ENCODE measurements at regions not wholly inside any gene's neighbourhood (a gene's known extent, or its start where the extent isn't known, plus 50 kb on each side); places are given as distances from the start of the nearest gene placed in this dataset.

DNA sequence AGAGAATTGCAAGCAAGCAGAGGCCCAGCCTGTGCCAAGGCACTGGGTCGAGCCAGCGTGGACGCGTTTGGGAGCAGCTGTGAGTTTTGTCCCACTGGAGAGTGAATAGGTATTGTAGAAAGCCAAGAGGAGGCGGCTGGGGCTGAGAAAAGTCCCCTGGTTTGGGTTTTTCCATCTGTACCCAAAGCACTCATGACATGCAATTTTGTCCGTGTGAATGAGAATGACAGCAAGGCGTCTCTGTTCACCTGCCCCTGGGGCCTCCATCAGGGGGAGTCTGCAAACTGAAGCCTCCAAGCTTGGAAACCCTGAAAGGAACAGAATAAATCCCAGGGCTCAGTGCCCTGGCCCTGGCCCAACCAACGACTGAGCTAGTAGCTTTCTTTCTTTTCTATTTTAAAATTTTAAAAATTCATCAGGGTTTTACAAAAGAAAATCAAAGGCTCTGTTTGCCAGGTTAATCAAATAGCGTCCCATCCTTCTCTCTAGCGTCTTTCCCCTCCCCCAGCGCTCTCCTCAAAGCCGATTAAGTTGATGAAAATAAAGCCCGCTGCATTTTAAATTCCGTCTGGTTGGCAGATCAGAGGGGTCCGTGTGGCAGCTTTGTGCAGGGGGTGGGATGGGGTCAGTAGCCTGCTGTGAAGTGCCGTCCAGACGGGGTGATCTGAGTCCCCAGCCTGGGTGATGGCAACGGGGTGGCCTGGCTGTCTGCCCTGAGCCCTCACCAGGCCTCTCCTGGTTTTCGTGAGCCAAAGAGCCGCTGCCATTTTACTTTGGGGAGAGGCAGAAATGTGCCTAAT is 171.0 kb downstream of the KATNIP start:
- no peak for DNase-seq

DNA sequence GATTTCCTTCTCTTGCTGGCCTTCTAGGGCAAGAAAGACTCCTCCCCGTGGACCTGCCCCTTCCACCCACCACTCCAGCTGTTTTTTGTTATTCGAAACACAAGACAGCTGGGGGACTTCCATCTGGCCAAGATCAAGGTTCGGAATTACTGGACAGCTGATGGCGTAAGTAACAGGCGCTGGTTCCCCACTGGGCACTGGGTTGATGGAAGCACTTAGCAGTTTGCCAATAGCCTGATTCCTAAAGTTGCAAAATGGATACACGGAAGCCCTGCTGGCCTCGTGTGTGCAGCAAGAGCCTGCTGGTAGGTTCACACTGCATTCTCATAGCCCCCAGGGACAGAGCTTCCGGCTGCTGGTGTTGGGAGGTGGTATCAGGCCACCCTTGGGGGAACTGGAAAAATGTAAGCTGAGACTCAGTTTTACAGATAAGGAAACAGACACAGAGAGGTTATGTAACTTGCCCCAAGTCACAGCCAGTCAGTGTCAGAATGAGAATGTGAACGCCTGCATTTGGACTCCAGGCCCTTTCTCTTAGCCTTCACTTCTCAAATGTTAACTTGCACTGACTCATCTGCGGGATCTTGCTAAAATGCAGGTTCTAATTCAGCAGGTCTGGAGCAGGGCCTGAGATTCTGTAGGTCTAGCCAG is 171.7 kb downstream of the KATNIP start:
- DNase-seq = peak; percentile 70

DNA sequence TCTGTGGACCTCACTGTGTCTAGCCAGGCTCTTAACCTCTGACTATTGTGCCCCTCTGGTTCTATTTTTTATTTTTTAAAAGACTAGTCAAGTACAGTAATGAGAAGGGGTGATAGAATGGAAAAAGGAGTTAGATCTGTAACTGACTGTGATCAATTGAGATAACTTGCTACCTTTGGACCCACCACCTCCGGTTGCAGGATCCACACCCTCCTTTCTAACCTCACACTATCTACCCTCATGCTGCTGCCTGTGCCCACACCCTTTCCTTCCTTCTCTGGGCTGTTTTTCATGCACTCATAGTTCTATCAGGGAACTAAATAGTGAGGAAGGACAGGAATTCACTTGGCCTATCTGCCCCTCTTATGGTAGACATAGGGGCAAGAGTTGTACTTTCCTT is 172.3 kb downstream of the KATNIP start:
- DNase-seq = no peak

DNA sequence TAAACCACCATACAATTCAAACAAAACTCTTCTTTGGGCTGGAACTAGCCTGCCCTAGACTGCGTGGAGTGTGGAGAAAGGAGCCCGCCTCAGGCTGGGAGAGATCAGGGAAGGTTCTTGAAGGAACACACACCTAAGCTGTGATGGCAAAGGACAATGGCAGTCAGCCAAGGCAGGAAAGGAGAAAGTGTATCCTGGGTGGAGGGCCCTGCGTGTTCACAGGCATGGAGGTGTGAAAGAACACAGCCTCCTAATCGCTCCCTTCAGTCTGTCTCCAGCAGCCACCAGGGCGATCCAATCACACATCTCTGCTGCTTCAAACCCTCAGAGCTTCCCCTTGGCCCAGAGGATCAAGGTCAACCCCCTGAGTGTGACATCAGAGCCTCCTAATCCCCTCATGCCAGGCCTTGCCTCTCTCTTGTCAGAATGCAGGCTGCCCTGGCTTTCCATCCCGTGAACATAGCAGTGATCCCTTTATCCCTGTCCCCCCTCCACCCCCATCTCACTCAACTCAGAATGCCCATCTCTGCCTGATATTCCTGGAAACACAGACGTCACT is 173.0 kb downstream of the KATNIP start:
- no peak for DNase-seq

DNA sequence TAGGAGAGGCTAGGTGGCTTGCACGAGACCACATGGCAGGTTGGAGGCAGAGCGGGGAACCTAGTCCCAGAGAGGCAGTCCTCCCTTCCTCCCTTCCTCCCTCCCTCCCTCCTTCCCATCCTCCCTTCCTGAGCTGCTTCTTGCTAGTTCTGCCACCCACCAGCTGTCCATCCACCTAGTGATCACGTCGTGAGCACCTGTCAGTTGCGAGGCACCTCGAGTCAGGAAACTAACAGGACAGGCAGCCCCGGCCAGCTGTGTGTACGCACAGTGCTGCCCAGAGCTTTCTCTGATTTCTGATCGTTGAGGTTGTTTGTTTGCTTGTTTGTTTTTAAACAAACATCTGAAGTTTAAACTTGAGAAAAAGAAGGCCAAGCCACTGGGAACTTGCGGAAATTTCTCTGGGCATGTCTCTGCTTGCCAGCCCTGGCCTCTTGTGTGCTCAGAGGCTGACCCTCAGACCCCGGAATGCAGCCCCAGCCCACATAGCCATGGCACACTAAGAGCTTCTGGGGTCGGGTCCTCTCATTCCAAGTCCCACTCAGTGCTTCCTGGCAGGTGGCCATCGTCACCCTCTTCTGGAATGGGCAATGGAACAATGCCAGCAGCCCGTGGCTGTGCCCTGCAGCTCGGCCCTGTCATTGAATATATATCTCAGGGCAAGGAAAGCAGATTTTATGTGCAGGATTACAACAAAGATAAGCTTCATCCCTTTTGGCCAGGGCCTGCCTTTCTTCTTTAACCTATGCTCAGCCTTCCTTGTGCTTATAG is 174.0 kb downstream of the KATNIP start:
- DNase-seq = no peak

DNA sequence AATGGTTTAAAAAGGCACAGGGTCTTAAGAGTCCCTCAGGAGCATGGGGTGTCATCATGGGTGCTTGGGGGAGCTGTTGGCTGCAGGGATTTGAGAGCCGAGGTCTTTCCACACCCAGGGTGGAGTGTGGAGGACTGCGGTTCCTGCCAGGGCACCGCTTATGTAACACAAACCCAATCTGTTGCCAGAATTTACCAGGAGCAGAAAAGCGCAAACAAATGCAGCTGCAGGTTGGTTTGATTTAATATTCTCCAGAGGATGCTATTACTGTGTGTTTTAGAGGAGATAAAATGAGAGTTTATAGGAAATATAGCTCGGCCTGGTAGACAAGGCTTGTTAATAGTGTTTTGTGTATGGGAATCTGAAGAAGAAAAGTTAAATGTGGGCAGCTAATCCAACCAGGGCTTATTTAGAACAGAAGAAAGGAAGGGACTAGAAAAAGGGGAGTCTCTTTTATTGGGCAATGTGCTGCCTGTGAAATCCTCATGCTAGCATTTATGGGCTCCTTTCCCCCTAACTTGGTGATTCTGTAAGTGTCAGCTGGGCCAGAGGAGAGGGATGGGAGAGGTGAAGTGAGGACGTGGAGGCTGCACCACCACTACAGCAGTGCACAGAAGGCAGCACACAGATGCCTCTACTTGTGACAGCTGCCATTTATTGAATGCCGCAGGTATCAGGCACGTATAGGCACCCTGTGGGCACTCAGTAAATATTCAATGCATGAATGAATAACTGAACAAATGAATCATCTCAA is 174.7 kb downstream of the KATNIP start:
- DNase-seq = no peak

DNA sequence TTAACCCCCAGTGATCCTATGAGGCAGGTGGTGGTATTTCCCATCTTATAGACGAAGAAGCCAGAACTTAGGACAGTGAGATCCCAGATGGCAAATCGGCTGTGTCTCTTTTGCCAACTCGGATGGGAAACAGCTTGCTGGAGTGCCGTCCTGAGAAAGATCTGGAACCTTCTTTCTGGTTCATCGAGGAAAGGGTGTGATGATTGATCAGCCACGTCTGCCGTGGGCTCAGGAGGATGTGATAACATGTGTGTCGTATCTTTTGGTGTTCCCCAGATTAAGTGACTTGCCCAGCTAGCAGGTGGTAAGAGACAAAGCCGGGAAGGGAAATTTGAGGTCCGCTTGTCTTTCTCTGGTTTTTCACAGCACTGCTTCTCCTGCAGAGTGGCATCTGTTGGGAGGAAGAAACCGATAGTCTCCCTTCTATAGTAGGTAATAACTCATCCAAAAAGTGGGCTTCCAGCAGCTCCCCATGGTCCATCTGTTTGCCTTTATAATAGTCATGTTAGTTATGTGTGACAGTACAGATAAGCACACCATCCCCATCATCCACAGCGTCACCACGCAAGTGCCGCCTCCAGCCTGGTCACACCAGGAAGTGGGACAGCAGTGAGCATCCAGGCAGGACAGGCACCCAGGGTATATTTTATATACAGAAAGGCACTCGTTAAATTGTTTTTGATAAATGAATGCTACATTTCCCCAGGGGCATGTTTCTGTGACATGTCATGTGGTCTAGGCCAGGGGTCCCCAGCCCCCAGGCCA is 175.5 kb downstream of the KATNIP start:
- no peak for DNase-seq

DNA sequence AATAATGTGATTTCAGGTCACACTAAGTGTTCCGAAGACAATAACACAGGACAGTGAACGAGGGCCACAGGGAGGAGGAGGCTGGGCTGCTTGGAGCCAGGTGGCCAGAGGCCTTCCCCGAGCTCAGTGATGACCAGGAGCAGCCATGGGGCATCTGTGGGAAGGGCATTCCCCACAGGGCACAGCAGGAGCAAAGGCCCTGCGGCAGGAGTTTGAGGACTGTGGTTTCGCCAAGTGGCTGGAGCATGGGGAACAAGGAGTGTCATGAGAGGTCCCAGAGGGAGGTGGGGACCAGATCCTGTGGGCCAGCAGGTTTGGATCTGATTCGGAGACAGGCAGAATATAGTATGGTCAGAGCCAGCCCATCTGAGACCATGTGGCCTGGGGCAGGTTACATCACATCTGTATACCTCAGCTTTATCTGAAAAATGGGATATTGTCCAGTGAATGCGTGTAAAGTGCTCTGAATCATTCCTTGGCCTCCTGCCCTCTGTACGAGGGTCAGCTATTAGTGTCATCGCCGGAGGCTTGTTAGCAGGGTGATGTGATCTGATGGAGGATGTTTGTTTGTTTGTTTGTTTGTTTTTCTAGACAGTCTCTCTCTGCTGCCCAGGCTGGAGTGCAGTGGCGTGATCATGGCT is 176.8 kb downstream of the KATNIP start:
- no peak for DNase-seq

DNA sequence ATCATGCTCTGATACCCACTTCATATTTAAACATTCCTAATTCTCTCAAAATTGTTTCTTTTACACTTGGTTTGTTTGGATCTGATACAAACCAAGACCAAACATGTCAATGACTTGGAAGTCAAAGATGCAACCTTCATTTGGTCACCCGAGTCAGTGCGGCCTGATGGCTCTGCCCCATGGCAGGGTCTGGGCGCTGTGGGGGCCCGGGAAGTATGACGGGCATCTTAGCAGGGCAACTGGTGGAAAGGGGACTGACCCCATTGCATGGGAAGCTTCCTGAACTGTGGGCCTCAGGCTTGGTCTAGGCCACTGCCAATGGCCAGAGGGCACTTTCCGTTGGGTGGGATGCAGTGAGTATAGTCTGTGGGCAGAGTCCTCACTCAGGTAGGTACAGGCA is 178.0 kb downstream of the KATNIP start:
- DNase-seq = no peak

DNA sequence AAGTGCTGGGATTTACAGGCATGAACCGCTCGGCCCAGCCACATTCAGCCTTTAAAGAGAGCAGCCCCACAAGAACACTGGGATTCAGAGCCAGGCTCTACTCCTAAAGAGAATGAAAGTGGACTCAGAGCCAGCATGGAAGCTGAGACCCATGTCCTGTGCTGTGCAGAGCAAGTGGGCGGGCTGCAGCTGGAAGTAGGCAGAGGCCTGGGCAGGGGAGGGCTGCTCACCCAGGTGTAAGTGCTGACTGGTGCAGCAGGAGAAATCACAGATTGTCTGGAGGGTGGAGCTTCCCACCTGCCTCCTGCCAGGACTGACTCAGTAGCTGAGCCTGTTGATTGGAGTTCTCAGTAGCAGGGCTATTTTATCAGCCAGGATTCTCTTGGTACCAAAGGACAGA is 178.7 kb downstream of the KATNIP start:
- DNase-seq = no peak

DNA sequence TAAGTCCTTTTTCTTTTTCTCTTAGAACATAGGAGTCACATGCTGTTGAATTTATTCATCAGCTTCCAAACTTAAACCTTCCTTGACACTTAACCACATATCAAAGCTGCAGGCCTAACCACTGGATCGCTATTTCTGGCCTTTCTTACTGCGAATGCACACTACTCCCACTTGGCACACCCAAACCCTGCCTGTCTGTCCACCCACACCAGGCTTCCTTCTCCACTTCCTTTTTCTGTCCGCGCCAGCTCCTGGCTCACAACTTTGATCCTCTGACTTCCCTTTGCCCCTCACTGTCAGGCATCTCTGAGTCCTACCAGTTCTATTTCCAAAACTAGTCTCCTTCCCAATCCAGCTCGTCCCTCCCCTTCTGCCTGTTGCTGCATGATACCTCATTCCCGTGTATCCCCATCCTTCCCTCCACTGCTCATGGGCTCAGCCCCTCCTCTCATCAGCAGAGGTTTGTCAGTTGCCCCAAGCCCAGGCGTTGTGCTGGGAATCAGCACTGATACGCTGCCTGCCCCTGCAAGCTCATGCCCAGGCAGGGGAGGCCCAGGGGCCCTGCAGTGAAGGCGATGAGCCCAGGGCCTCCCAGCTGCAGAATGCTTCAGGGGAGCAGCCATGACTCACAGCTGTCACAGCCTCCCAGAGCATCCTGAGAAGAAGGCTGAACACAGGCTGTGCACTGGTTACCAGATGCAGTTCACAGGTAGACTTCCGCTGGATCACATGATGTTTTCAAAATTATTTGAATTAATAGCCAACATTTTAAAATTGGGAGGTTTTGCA is 179.8 kb downstream of the KATNIP start:
- DNase-seq = no peak

DNA sequence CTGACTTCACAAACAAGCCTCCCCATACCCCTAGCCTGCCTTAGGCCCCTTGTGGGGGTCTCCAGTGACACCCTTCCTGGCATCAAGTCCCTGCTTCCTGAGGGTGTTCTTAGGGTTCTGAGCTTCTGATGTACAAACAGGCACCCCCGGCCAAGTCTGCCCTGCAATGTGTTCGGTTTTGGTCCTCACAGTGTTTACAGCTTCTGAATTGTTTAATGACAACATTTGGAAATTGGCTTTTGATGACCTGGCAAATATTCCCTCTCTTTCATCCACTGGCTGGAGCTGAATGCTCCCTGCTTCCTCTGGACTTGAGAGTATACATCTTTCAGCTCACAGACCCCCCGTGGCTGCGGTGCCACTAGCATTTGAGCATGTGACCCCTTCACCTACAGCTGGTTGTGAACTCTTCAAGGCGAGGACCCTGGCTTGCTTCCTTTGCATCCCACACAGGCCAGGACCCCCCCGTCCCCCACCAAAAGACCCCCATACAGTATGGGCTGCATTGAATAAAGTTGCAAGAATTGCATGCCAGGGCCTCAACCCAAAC is 180.8 kb downstream of the KATNIP start:
- DNase-seq = no peak

DNA sequence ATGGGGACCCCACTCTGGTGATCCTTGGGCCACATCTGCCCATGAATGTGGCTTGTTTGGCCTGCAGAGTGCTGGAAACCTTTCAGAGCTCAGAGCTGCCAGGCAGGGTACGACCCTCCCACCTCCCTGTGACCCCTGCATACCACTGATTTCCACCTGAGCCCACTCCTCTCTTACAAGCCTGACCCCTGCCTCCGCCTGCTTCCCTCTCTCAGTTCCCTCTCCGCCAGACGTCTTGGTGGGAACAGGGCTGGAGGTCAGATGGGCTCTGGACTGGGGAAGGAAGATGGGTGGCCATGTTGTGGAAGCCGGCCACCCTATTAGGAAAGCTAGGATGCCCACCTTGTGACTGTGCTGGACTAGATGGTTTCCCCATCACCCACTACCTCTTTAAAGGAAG is 185.1 kb downstream of the KATNIP start:
- DNase-seq = no peak

DNA sequence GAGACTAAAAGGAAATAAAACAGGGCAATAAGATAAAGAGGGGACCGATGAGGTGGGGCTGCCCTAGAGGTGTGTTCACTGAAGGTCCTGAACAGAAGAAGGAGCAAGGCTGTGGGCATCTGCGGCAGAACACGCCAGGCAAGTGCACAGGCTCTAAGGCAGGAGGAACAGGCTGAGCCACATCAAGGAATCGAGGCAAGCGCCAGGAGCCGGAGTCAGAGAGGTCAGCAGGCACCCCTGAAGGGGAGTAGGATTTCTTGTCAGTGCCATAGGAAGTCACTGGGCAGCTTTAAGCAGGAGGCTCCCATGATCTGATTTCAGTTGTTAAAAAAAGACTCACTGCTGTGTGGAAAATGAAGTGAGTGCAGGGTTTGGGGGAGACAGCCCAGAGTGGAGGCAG is 186.5 kb downstream of the KATNIP start:
- no peak for DNase-seq

DNA sequence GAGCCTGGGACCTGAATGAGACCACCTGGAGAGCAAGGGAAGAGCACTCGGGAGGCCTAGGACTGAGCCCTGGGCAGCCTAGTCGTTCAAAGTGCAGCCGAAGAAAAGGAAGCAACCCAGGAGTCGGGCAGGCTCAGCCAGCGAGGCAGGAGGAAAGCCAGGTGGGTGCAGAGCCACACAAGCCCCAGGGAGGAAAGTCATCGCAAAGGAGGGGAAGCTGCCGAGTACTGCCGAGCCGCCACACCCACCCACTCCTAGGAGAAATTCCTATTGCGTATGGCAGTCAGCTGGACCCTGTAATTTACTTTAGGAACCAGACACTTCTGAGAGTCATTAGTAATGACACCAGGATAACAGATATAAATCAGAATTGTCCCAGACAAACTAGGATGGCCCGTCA is 187.6 kb downstream of the KATNIP start:
- no peak for DNase-seq

All from fibroblast of skin of scalp (primary cell).